Astrocyte of the spinal cord (primary cell): ENCODE measurements at regions not wholly inside any gene's neighbourhood (a gene's known extent, or its start where the extent isn't known, plus 50 kb on each side); places are given as distances from the start of the nearest gene placed in this dataset.

ENCODE experiments used
- DNase-seq: peaks from one replicate; pipeline ENCODE4 v3.0.0; 2011; ENCODE audit warnings: low read depth, low spot score
- H3K4me3 ChIP-seq: 2 replicates; pipeline ENCODE4 v1.5.1; 2011; ENCODE audit warnings: low read depth, mild to moderate bottlenecking, low read length, moderate library complexity
- in situ Hi-C: cut with HindIII; loops from 2 replicates; pipeline ENCODE4 v1.10.0; 2017; ENCODE audit warnings: low sequenced_read_pairs
- TF ChIP-seq, protein P1 (sequence below): IDR thresholded peaks from 2 replicates; pipeline ENCODE4 v1.5.1; 2012; ENCODE audit warnings: low read depth, mild to moderate bottlenecking, low read length, inconsistent platforms

DNA sequence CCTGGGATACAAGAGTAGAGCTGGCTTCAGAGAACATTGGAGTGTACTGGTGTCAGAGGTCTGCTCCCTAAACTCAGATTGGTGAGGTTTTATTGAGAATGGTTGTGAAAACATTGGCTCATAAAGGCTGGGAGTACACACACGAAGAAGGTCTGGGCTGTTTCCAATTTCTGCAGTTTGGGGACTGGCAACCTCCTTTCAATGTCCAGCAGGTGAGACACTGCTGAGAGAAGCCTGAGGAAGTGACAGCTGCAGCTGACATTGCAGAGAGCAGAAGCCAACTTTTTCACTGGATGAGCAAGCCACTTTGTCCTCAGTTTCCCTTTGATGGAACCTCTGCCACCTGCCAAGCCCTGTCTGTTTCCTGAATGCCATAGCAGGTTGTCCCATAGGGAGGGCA lies 346.6 kb upstream of the SPRED2 start:
- TF ChIP-seq, protein P1, sequence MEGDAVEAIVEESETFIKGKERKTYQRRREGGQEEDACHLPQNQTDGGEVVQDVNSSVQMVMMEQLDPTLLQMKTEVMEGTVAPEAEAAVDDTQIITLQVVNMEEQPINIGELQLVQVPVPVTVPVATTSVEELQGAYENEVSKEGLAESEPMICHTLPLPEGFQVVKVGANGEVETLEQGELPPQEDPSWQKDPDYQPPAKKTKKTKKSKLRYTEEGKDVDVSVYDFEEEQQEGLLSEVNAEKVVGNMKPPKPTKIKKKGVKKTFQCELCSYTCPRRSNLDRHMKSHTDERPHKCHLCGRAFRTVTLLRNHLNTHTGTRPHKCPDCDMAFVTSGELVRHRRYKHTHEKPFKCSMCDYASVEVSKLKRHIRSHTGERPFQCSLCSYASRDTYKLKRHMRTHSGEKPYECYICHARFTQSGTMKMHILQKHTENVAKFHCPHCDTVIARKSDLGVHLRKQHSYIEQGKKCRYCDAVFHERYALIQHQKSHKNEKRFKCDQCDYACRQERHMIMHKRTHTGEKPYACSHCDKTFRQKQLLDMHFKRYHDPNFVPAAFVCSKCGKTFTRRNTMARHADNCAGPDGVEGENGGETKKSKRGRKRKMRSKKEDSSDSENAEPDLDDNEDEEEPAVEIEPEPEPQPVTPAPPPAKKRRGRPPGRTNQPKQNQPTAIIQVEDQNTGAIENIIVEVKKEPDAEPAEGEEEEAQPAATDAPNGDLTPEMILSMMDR = no peak
- in situ Hi-C loops = no loop called here
- DNase-seq = no peak
- no peak overlapping the region for H3K4me3 ChIP-seq

DNA sequence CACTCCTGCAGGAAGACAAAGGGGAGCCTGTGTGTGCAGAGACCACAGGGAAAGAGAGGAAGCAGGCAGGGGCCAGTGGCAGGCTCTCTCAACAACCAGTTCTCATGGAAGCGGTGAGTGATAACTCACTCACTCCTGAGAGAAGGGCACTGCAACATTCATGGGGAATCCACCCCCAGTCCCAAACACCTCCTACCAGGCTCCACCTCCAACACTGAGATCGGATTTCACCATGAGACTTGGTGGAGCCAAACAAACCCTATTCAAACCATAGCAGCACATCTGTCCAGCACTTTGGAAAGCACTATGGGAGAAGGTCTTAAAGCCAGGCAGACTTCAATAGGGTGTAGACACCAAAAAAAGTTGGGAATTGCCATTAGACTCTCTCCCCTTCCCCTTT lies 345.7 kb upstream of the SPRED2 start:
- TF ChIP-seq, protein P1 = no peak
- in situ Hi-C loops = no loop called here
- no peak for DNase-seq
- H3K4me3 ChIP-seq = no peak overlapping the region

DNA sequence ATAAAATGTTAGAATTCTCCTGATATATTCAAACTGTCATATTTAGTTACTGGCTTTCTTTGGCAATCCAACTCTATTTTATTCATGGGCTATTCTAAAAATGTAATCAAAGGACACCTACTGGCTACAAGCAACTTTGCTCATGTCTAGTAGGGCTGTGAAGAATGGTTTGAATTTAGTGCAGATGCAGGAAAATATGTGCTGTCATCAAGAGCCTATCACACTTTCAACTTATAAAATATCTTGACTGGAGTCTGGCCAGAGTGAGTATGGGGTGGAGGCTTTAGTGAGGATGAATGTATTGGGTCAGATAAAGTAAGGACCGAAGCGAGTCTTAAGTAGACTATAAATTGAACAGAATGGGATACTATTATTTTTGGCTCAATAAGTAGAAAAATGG lies 343.4 kb upstream of the SPRED2 start:
- no peak overlapping the region for H3K4me3 ChIP-seq
- TF ChIP-seq, protein P1 = no peak
- in situ Hi-C loops = no loop called here
- DNase-seq = no peak

DNA sequence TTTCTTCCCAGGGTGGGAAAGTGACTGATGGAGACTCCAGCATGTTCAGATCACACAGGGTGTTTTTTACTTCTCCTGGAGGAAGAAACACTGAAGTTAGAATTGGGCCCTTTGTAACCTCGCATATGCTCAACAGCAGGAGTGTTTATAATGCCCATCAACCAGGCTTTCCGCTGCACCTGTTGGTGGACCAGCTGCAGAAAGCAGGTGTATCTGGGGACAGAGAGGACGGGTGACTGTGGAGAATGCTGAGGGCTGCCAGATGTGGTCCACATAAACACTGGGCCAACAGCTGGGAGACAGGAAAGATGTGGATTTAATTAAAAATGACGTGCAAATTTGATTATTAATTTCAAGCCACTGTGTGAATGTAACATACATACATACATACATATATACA lies 335.5 kb upstream of the SPRED2 start:
- no peak for DNase-seq
- TF ChIP-seq, protein P1 = no peak
- no peak overlapping the region for H3K4me3 ChIP-seq
- in situ Hi-C loops = no loop called here

DNA sequence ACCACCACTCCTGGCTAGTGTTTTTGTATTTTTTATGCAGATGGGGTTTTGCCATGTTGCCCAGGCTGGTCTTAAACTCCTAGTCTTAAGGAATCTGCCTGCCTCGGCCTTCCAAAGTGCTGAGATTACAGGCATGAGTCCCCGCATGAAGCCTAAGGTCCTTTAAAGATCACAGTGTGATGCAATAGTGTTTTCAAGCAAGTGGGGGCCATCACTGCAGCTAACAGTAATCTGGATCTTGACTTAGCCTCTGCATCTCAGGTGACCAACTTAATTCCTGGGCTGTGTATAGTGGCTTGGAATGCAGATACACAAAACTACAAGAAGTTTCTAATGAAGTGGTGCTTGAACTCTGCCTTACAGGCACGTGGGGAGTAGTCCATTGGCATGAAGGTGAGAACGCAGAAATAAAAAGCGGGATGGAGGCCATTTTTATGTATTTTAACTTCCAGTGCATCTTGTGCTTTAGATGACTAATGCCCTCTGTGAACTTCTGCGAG lies 334.4 kb upstream of the SPRED2 start:
- TF ChIP-seq, protein P1 = no peak
- no peak overlapping the region for H3K4me3 ChIP-seq
- in situ Hi-C loops = no loop called here
- DNase-seq = no peak

DNA sequence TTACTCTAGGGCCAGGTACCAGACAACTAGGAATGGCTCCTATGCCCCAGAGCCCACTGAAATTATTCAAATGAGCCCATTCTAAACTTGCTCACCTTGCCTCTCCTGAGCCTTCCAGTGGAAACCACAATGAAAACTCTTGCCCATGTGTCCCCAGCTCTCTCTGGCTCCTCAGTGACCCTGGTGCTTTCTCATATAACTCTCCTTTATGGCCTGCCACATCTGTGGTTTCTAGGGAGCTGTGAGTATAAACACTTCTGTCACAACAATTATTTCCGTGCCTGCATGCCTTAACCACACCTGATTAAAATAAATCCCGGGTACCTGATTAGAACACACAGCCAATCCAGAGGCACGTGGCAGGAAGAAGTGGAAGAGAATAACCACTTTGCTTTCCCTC lies 333.0 kb upstream of the SPRED2 start:
- no peak for DNase-seq
- no peak overlapping the region for H3K4me3 ChIP-seq
- TF ChIP-seq, protein P1 = no peak
- in situ Hi-C loops = no loop called here

DNA sequence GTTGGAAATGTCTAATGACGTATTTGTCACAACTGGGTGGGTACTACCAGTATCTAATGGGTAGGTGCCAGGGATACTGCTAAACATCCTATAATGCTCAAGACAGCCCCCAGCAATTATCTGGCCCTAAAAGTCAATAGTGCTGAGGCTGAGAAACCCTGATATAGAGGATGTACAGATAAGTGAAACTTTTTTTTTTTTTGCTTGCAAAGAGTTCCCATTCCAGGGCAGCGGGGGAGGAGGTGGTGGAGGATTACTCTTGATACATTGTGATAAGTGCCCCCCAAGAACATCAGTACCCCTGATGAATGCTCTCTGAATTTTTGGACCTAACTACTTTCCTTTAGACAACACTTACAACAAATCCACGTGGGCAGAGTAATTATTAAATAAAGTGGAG lies 329.7 kb upstream of the SPRED2 start:
- DNase-seq = no peak
- in situ Hi-C loops = no loop called here
- TF ChIP-seq, protein P1 = no peak
- H3K4me3 ChIP-seq = no peak overlapping the region
